ENCODE measurements at regions not wholly inside any gene's neighbourhood (a gene's known extent, or its start where the extent isn't known, plus 50 kb on each side); places are given as distances from the start of the nearest gene placed in this dataset.
A peak's percentile ranks its signal among the peaks of the same experiment; 100 is the strongest.
"Not testable (repeated sequence)": the region's sequence is repeated elsewhere in the genome, so short reads cannot be mapped to it uniquely, and the experiment has no call there.

- 9% methylated on average over 2 of the region's 6 CpGs for WGBS (ENCODE audit: low lambda C conversion rate)
- H3K36me3 ChIP-seq (replicated peaks in 1 of 2; ENCODE audit: control insufficient read depth in 1 of 2, insufficient read depth in 2 of 2, low read length in 2 of 2); H2AFZ ChIP-seq (ENCODE audit: low read length); H3K9ac ChIP-seq (ENCODE audit: insufficient read depth, low read depth, low read length); intact Hi-C loops (cut with micrococcal nuclease; ENCODE audit: unreplicated experiment); POLR2A ChIA-PET; H3K4me3 ChIP-seq (replicated peaks in 1 of 3; ENCODE audit: insufficient read depth in 1 of 3, low read depth in 2 of 3, low read length in 3 of 3); BruUV-seq (replicated peaks); H4K20me1 ChIP-seq (ENCODE audit: insufficient read depth, low read length); H3K4me2 ChIP-seq (ENCODE audit: low read depth, low read length); H3K27ac ChIP-seq (ENCODE audit: extremely low read length, insufficient read depth, low read length); H3K4me1 ChIP-seq (ENCODE audit: insufficient read depth, low read length); in situ Hi-C loops (cut with HindIII; ENCODE audit: extremely low pct_ligation_motif_present, low pct_unique_long_range_greater_than_20kb); DNase-seq (ENCODE audit: low spot score); H3K27me3 ChIP-seq (ENCODE audit: control insufficient read depth in 1 of 2, insufficient read depth in 2 of 2, low read length in 2 of 2); CTCF ChIA-PET (ENCODE audit: low intra/inter-chr PET ratio, low total read pairs); H3K79me2 ChIP-seq (ENCODE audit: insufficient read depth, low read length); H3K9me3 ChIP-seq (ENCODE audit: low read length): not testable (repeated sequence)
- ATAC-seq (peak; percentile 87), FAIRE-seq (peak; percentile 72)
Measured at GRCh38 chr16:18181028-18181427, 155.5 kb downstream of the NPIPA8 start.

- FAIRE-seq; H3K27ac ChIP-seq (ENCODE audit: extremely low read length, insufficient read depth, low read length); H3K4me1 ChIP-seq (ENCODE audit: insufficient read depth, low read length); DNase-seq (ENCODE audit: low spot score); H3K9me3 ChIP-seq (ENCODE audit: low read length); H3K27me3 ChIP-seq (ENCODE audit: control insufficient read depth in 1 of 2, insufficient read depth in 2 of 2, low read length in 2 of 2); H4K20me1 ChIP-seq (ENCODE audit: insufficient read depth, low read length); BruUV-seq (replicated peaks); CTCF ChIA-PET (ENCODE audit: low intra/inter-chr PET ratio, low total read pairs); H3K36me3 ChIP-seq (replicated peaks in 1 of 2; ENCODE audit: control insufficient read depth in 1 of 2, insufficient read depth in 2 of 2, low read length in 2 of 2); H3K9ac ChIP-seq (ENCODE audit: insufficient read depth, low read depth, low read length); H3K4me3 ChIP-seq (replicated peaks in 1 of 3; ENCODE audit: insufficient read depth in 1 of 3, low read depth in 2 of 3, low read length in 3 of 3); H3K79me2 ChIP-seq (ENCODE audit: insufficient read depth, low read length); H2AFZ ChIP-seq (ENCODE audit: low read length); POLR2A ChIA-PET; intact Hi-C loops (cut with micrococcal nuclease; ENCODE audit: unreplicated experiment); ATAC-seq; H3K4me2 ChIP-seq (ENCODE audit: low read depth, low read length): not testable (repeated sequence)
- in situ Hi-C loops (cut with HindIII; ENCODE audit: extremely low pct_ligation_motif_present, low pct_unique_long_range_greater_than_20kb) = loop anchor here (25.0 kb wide), 1 partner anchor 1637 kb away; no protein-coding TSS in a partner anchor
- WGBS (ENCODE audit: low lambda C conversion rate) = 0% methylated on average over 2 of the region's 2 CpGs
Measured at GRCh38 chr16:18173945-18174497, 162.5 kb downstream of the NPIPA8 start.

GRCh38 chr16:18162293-18162692 lies 174.2 kb downstream of the NPIPA8 start:
- in situ Hi-C loops (cut with HindIII; ENCODE audit: extremely low pct_ligation_motif_present, low pct_unique_long_range_greater_than_20kb) = loop anchor here (25.0 kb wide), 1 partner anchor 1625 kb away; no protein-coding TSS in a partner anchor
- H3K9me3 ChIP-seq (ENCODE audit: low read length); H3K36me3 ChIP-seq (replicated peaks in 1 of 2; ENCODE audit: control insufficient read depth in 1 of 2, insufficient read depth in 2 of 2, low read length in 2 of 2); ATAC-seq; H3K27me3 ChIP-seq (ENCODE audit: control insufficient read depth in 1 of 2, insufficient read depth in 2 of 2, low read length in 2 of 2); H3K79me2 ChIP-seq (ENCODE audit: insufficient read depth, low read length); H3K4me1 ChIP-seq (ENCODE audit: insufficient read depth, low read length); POLR2A ChIA-PET; H3K27ac ChIP-seq (ENCODE audit: extremely low read length, insufficient read depth, low read length); BruUV-seq (replicated peaks); H4K20me1 ChIP-seq (ENCODE audit: insufficient read depth, low read length); intact Hi-C loops (cut with micrococcal nuclease; ENCODE audit: unreplicated experiment); H3K9ac ChIP-seq (ENCODE audit: insufficient read depth, low read depth, low read length); CTCF ChIA-PET (ENCODE audit: low intra/inter-chr PET ratio, low total read pairs); DNase-seq (ENCODE audit: low spot score); H3K4me3 ChIP-seq (replicated peaks in 1 of 3; ENCODE audit: insufficient read depth in 1 of 3, low read depth in 2 of 3, low read length in 3 of 3); H2AFZ ChIP-seq (ENCODE audit: low read length); H3K4me2 ChIP-seq (ENCODE audit: low read depth, low read length); FAIRE-seq: not testable (repeated sequence)
- WGBS (ENCODE audit: low lambda C conversion rate) = 19% methylated on average over 3 of the region's 3 CpGs

- H3K79me2 ChIP-seq (ENCODE audit: insufficient read depth, low read length); H2AFZ ChIP-seq (ENCODE audit: low read length); intact Hi-C loops (cut with micrococcal nuclease; ENCODE audit: unreplicated experiment); DNase-seq (ENCODE audit: low spot score); FAIRE-seq; ATAC-seq; H3K4me3 ChIP-seq (replicated peaks in 1 of 3; ENCODE audit: insufficient read depth in 1 of 3, low read depth in 2 of 3, low read length in 3 of 3); CTCF ChIA-PET (ENCODE audit: low intra/inter-chr PET ratio, low total read pairs); H3K27me3 ChIP-seq (ENCODE audit: control insufficient read depth in 1 of 2, insufficient read depth in 2 of 2, low read length in 2 of 2); H3K9ac ChIP-seq (ENCODE audit: insufficient read depth, low read depth, low read length); H3K9me3 ChIP-seq (ENCODE audit: low read length); H3K4me1 ChIP-seq (ENCODE audit: insufficient read depth, low read length); H3K4me2 ChIP-seq (ENCODE audit: low read depth, low read length); H4K20me1 ChIP-seq (ENCODE audit: insufficient read depth, low read length); BruUV-seq (replicated peaks); H3K36me3 ChIP-seq (replicated peaks in 1 of 2; ENCODE audit: control insufficient read depth in 1 of 2, insufficient read depth in 2 of 2, low read length in 2 of 2); POLR2A ChIA-PET; H3K27ac ChIP-seq (ENCODE audit: extremely low read length, insufficient read depth, low read length): not testable (repeated sequence)
- whole genome bisulfite sequencing (ENCODE audit: low lambda C conversion rate) = 16% methylated on average over 4 of the region's 4 CpGs
- in situ Hi-C loops (cut with HindIII; ENCODE audit: extremely low pct_ligation_motif_present, low pct_unique_long_range_greater_than_20kb) = loop anchor here (25.0 kb wide), 1 partner anchor 1624 kb away; no protein-coding TSS in a partner anchor
Measured at GRCh38 chr16:18161224-18161623, 175.3 kb downstream of the NPIPA8 start.

Data from HepG2 (cell line).